HG03139 (cell line): ENCODE measurements at regions not wholly inside any gene's neighbourhood (a gene's known extent, or its start where the extent isn't known, plus 50 kb on each side); places are given as distances from the start of the nearest gene placed in this dataset.

Source experiments
- ATAC-seq: cut with Tn5 transposase; IDR thresholded peaks from one replicate; pipeline ENCODE4 v1.9.1; 2021; ENCODE audit not compliant: unreplicated experiment

GRCh38 chr10:78971094-78971682 is 97.6 kb upstream of the ZMIZ1 start:
- no peak for ATAC-seq

- ATAC-seq = no peak
Observed at GRCh38 chr10:78972160-78972946, 96.4 kb upstream of the ZMIZ1 start.

- peak; percentile 86 for ATAC-seq
Observed at GRCh38 chr10:78972947-78973900, 95.5 kb upstream of the ZMIZ1 start.

DNA sequence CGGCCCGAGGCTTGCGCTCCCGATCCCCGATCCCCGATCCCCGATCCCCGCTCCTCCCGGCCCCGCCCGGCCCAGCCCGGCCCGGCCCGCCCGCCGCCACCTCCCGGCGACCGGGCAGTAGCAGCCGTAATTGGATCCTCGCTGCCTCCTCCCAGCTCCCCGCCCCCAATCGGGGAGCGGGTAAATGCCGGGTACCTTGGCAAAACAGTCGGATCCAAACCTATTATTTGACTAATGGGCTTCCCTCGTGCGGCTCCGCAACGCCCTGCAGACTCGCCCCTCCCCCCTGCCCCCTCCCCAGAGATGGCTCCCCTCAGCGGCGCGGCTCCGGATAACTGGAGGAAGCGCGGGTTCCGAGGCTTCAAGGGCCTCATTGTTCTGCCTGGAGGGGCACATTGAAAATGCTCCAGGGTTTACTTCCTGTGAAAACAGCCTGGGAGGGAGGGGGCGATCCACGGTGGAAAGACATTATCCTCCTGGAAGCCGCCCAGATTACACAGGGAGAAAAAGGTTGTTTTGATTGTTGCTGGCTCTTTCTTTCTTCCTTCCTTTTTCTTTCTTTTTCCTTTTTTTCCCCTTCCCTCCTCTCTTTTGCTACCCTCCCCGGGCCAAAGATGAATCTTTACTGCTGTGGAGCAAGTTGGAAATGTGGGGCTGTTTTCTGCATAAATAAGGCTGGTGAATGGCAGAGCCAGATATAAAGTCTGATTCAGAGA is 94.7 kb upstream of the ZMIZ1 start:
- ATAC-seq = peak; percentile 34

GRCh38 chr10:78974617-78975317 is 94.0 kb upstream of the ZMIZ1 start:
- ATAC-seq = peak; percentile 30

- ATAC-seq = no peak
Observed at GRCh38 chr10:78975926-78976325, 92.8 kb upstream of the ZMIZ1 start.

GRCh38 chr10:78976825-78977755 is 91.7 kb upstream of the ZMIZ1 start:
- no peak for ATAC-seq

GRCh38 chr10:78979938-78980337 is 88.8 kb upstream of the ZMIZ1 start:
- ATAC-seq = no peak

DNA sequence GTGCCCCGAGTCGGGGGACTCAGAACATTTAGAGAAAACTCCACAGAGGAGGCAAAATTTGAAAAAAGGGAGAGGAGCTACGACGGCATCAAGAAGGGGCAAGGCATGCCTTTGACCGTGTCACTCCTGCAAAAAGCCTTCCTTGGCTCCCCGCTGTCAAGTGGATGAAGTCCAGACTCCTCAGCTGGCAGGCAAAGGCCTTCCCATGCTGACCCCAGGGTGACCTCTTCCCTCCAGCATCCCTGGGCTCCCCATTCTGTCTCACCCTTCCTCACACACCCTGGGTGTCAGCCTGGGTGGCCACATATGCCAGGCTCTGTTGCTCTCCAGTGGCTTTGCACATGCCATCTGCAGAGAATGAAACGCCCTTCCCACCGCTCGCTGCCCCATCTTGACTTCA is 88.4 kb upstream of the ZMIZ1 start:
- no peak for ATAC-seq

DNA sequence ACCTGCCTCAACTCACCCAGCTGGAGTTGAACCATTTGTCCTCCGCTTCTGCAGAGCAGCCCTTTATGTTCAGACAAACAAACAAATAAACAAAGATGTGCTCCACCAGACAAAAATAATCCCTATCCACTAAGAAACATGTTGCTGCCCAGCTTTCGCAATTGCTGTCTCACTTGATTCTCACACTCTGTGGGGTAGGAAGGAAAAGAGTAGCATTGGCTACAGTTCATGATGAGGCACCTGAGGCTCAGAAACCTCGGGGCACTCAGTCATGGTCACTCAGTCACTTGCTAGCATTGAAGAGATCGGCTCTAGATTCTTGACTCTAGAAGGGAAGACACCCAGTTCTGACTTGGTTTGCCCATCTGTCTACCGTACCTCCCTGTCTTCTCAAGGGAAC is 88.0 kb upstream of the ZMIZ1 start:
- no peak for ATAC-seq

DNA sequence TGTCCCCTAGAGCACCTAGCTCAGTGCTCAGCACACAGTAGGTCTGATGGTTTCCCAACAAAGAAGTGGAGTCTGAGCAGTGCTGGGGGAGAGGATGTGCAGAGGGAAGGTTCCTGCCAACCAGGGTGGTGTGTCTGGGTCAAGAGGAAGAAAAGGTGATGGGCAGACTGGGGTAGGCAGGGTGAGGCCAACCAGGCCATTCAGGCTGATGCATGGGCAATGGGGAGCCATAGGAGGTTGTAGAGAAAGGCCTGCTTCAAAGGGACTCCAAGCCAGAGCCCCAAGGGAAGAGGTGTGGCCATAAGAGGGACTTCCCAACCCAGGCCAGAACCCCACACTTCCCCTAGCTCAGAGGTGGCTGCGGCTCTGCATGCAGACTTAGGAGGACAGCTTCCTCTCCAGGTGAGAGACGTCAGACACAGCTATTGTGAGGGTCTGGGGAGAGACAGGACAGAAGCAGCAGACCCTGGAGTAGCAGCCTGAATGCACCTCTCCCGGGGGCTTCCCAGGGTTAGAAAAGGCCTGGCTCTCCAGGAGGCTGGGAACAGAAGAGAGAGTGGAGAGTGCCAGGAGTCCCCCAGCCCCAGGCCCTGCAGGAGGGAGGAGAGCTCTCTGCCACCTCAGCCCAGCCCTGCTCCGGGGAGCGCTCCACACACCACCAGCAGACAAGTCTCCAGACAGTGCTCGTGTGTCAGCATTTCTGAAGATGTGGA is 87.4 kb upstream of the ZMIZ1 start:
- no peak for ATAC-seq

DNA sequence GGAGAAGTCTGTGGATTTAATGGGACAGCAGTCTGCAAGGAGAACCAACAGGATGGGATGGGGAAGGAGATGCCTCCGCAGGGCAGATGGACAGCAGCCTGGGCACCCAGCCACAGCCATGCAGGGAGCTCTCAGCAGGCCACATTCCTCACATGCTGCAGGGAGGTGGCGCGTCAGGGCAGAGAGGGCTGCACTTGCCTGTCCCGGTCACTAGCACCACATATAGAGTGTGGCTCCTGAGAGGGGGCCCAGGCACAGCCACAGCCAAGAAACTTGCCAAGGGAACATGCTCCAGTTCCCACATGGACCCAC is 86.8 kb upstream of the ZMIZ1 start:
- no peak for ATAC-seq

- ATAC-seq = no peak
Observed at GRCh38 chr10:78982726-78983125, 86.0 kb upstream of the ZMIZ1 start.

DNA sequence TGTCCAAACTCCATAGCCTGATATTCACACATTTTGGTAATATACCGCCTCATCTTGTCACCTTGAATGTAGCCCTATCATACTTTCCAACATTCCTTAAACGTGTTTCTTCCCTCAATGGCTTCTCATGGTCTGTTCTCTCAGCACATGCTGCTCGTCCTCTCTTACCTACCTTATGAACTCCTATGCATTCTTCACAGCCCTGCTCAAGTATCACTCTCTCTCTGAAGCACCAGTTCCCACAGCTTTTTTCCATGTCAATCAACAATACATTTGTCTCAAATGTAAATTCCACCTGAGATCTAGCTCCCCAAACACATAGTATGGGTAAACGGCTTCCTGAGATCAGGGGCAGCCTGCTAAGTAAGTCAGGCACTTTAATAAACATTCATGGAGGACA is 85.2 kb upstream of the ZMIZ1 start:
- ATAC-seq = no peak

DNA sequence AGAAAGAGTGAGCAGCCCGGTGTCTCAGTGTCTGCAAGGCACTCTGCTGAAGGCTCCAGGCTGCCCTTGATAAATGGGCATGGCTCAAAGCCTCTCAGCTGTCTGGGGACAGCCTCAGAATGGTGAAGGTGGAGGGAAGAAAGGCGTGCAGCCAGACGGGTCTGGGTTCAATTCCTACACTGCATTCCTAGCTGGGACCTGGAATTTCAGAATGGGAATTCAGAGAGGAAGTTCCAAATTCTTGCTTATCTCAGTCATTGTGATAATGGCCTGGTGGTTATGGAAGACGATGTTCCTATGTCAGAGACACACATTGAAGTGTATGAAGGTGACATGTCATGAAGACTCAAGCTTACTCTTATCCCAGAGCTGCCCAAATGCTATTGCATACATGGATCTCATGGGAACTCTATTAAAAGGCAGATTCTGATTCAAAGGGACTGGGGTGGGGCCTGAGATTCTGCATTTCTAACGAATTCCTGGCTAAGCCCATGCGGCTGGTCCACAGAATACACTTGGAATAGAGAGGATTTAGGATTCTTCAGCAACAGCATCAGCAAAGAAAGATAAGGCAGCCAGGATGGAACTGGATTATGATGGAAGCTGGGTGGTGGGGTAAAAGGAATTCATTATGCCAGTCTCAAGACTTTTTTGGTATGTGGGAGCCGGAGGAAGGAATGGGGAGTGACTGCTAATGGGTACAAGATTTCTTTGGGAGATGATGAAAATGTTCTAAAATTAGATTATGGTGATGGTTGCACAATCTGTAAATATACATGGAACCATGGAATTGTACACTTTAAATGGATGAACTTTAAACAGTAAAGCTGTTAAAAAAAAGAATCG is 82.6 kb upstream of the ZMIZ1 start:
- ATAC-seq = no peak

GRCh38 chr10:78991187-78991586 is 77.6 kb upstream of the ZMIZ1 start:
- ATAC-seq = peak; percentile 48

DNA sequence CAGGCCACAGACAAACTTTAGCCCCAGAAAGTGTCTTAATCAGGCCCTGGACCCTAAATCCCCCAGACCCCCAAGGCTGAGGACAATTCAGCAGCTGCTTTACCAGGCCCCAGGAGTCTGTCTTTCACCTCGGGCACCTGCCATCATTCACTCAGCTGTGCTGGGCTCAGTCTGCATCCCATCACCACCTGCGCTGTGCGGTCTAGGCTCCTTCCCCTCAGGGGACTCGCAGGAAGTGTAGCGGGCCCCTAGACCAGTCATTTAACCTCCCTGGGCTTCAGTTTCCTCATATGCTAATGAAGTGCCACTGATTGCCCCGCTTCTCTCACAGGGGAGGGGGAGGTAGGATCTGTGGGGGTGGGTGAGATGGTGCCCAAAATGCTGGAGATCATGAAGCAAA is 76.4 kb upstream of the ZMIZ1 start:
- peak; percentile 87 for ATAC-seq
